HepG2 (cell line): ENCODE measurements at regions not wholly inside any gene's neighbourhood (a gene's known extent, or its start where the extent isn't known, plus 50 kb on each side); places are given as distances from the start of the nearest gene placed in this dataset.

Experiments
- ATAC-seq: fragments of 200-7000 bp; cut with Tn5 transposase; 3 replicates; pipeline ENCODE4 v1.9.1; 2020; ENCODE audit warnings: mild to moderate bottlenecking, moderate library complexity
- BruUV-seq: library from RNA; stranded (reverse); fragments of 400-500 nt; replicated peaks from 2 replicates; lab custom pipeline; 2021; lab: Mats Ljungman, UMichigan
- CTCF ChIA-PET: fragments of 300-600 bp; formaldehyde crosslinking; extraction: SDS; loops from one replicate; lab custom pipeline; 2021; ENCODE audit warnings: low total read pairs, inconsistent platforms, low intra/inter-chr PET ratio; lab: Yijun Ruan, JAX
- POLR2A ChIA-PET: fragments of 350-600 bp; sonication (Branson Sonifier 250); formaldehyde crosslinking; loops from one replicate; lab custom pipeline; 2020; ENCODE audit warnings: antibody characterized with exemption, inconsistent platforms; lab: Yijun Ruan, JAX
- DNase-seq: peaks from one replicate; pipeline ENCODE4 v3.0.0-alpha.2; 2015; ENCODE audit warnings: low spot score
- FAIRE-seq: peaks from 3 replicates; lab custom pipeline; 2011; peaks lifted over from hg19 to GRCh38; lab: Jason Lieb, UNC
- H2AFZ ChIP-seq: one replicate; pipeline ENCODE4 v1.6.1; 2011; ENCODE audit warnings: low read length, inconsistent platforms
- H3K27ac ChIP-seq: fragments of 300-600 bp; 3 replicates; pipeline ENCODE4 v1.8.0; 2011; ENCODE audit warnings: mixed run types, mild to moderate bottlenecking, mixed read lengths, low read length, inconsistent platforms; ENCODE audit not compliant: insufficient read depth; ENCODE audit errors: extremely low read length
- H3K27me3 ChIP-seq, 2 experiments: fragments of 200-600 bp in 1 of 2; 2 replicates in 1 of 2; 3 replicates in 1 of 2; pipeline versions ENCODE4 v1.6.0 to v1.8.0; 2011; ENCODE audit warnings: low read length in 2 of 2, mild to moderate bottlenecking in 2 of 2, moderate library complexity in 2 of 2, inconsistent platforms in 1 of 2; ENCODE audit not compliant: insufficient read depth in 2 of 2, control insufficient read depth in 1 of 2
- H3K36me3 ChIP-seq, 2 experiments: fragments of 200-600 bp in 1 of 2; replicated peaks in 1 of 2; 2 replicates in 1 of 2; 3 replicates in 1 of 2; pipeline versions ENCODE4 v1.5.1 to v1.8.0; 2011; ENCODE audit warnings: low read length in 2 of 2, inconsistent platforms in 1 of 2; ENCODE audit not compliant: insufficient read depth in 2 of 2, control insufficient read depth in 1 of 2
- H3K4me1 ChIP-seq: 2 replicates; pipeline ENCODE4 v1.5.1; 2012; ENCODE audit warnings: low read length, inconsistent platforms; ENCODE audit not compliant: insufficient read depth
- H3K4me2 ChIP-seq: 2 replicates; pipeline ENCODE4 v1.6.0; 2011; ENCODE audit warnings: low read depth, low read length, inconsistent platforms
- H3K4me3 ChIP-seq, 3 experiments: fragments of 200-600 bp in 1 of 3; sonication (generic), shearing (Covaris generic) in 1 of 3; replicated peaks in 1 of 3; 2 replicates each; pipeline ENCODE4 v1.5.1; 2011 to 2016; ENCODE audit warnings: low read length in 3 of 3, inconsistent platforms in 2 of 3, low read depth in 2 of 3, mild to moderate bottlenecking in 2 of 3, control low read depth in 1 of 3, mixed read lengths in 1 of 3; ENCODE audit not compliant: insufficient read depth in 1 of 3
- H3K79me2 ChIP-seq: one replicate; pipeline ENCODE4 v1.6.1; 2011; ENCODE audit warnings: low read length, inconsistent platforms; ENCODE audit not compliant: insufficient read depth
- H3K9ac ChIP-seq: 2 replicates; pipeline ENCODE4 v1.6.0; 2011; ENCODE audit warnings: mild to moderate bottlenecking, low read depth, low read length, inconsistent platforms; ENCODE audit not compliant: insufficient read depth
- H3K9me3 ChIP-seq: 2 replicates; pipeline ENCODE4 v1.5.1; 2012; ENCODE audit warnings: mild to moderate bottlenecking, low read length
- H4K20me1 ChIP-seq: 2 replicates; pipeline ENCODE4 v1.6.0; 2011; ENCODE audit warnings: inconsistent platforms, mild to moderate bottlenecking, low read length, moderate library complexity; ENCODE audit not compliant: insufficient read depth
- ATAD3A ChIP-seq: sonication (generic); formaldehyde crosslinking; IDR thresholded peaks from 2 replicates; pipeline ENCODE4 v1.4.0; 2020; ENCODE audit warnings: missing genetic modification reagents
- ESRRA ChIP-seq: sonication (generic); formaldehyde crosslinking; IDR thresholded peaks from 2 replicates; pipeline ENCODE4 v1.5.1; 2020; ENCODE audit warnings: mild to moderate bottlenecking, low read depth, missing genetic modification reagents
- FOSL2 ChIP-seq: sonication (generic); formaldehyde crosslinking; IDR thresholded peaks from 2 replicates; pipeline ENCODE4 v1.4.0; 2020; ENCODE audit warnings: missing genetic modification reagents
- MAFF ChIP-seq: IDR thresholded peaks from 2 replicates; pipeline ENCODE4 v1.6.1; 2011; ENCODE audit warnings: low read depth, low read length, improper control_type of control experiment
- MAFK ChIP-seq, 2 experiments: IDR thresholded peaks in 1 of 2; conservative IDR thresholded peaks in 1 of 2; 2 replicates each; pipeline ENCODE4 v1.6.1; 2011; ENCODE audit warnings: improper control_type of control experiment in 2 of 2, low read length in 2 of 2
- MTA1 ChIP-seq: sonication (generic); formaldehyde crosslinking; IDR thresholded peaks from 2 replicates; pipeline ENCODE4 v1.4.0; 2020; ENCODE audit warnings: missing genetic modification reagents, mild to moderate bottlenecking, borderline replicate concordance
- ONECUT2 ChIP-seq: sonication (generic); formaldehyde crosslinking; IDR thresholded peaks from 2 replicates; pipeline ENCODE4 v1.4.0; 2020; ENCODE audit warnings: missing genetic modification reagents
- POLR2AphosphoS2 ChIP-seq: IDR thresholded peaks from 2 replicates; pipeline ENCODE4 v1.6.1; 2011; ENCODE audit warnings: low read depth, low read length, improper control_type of control experiment
- ZNF589 ChIP-seq: sonication (generic); formaldehyde crosslinking; conservative IDR thresholded peaks from 2 replicates; pipeline ENCODE4 v1.8.0; 2022; ENCODE audit warnings: mild to moderate bottlenecking, moderate library complexity, missing genetic modification reagents
- ZNF747 ChIP-seq: sonication (generic); formaldehyde crosslinking; IDR thresholded peaks from 2 replicates; pipeline ENCODE4 v1.8.1; 2023; ENCODE audit warnings: missing genetic modification reagents, mild to moderate bottlenecking, borderline replicate concordance
- ZNF792 ChIP-seq: IDR thresholded peaks from 2 replicates; pipeline ENCODE4 v1.6.1; 2016
- ZNF879 ChIP-seq: sonication (generic); formaldehyde crosslinking; IDR thresholded peaks from 2 replicates; pipeline ENCODE4 v1.8.1; 2023; ENCODE audit warnings: missing genetic modification reagents
- WGBS: methylation state at CpG from one replicate; pipeline ENCODE4 v1.1.6; 2017; ENCODE audit warnings: low lambda C conversion rate; 5-methylcytosine and 5-hydroxymethylcytosine counted together
- in situ Hi-C: cut with HindIII; loops from 2 replicates; pipeline ENCODE4 v1.10.0; 2017; ENCODE audit warnings: low pct_unique_long_range_greater_than_20kb; ENCODE audit not compliant: extremely low pct_ligation_motif_present
- intact Hi-C: fragments of 100-400 bp; cut with micrococcal nuclease; formaldehyde crosslinking; loops from one replicate; pipeline ENCODE4 v1.10.0; 2022; ENCODE audit not compliant: unreplicated experiment

GRCh38 chr2:151078889-151079288 is 182.8 kb downstream of the RBM43 start:
- intact Hi-C loops: no loop called here
- ChIA-PET POLR2A (no interaction called here), CTCF (no interaction called here)

GRCh38 chr2:151071906-151072305 is 189.8 kb downstream of the RBM43 start:
- CTCF ChIA-PET: no interaction called here
- DNase-seq (no peak), FAIRE-seq (no peak), ATAC-seq (no peak)
- Histone ChIP-seq H4K20me1 (no peaks in the 10 kb centered on the region), H3K36me3 (no peaks in the 10 kb centered on the region), H3K4me3 (no peak overlapping the region), H3K9me3 (no peaks in the 10 kb centered on the region), H3K4me1 (no peaks in the 10 kb centered on the region), H3K27ac (no peak overlapping the region), H2AFZ (no peak overlapping the region), H3K4me2 (no peak overlapping the region), H3K27me3 (no peaks in the 10 kb centered on the region), H3K9ac (no peak overlapping the region), H3K79me2 (no peaks in the 10 kb centered on the region)
- no TSS peak for BruUV-seq
- POLR2A ChIA-PET: no interaction called here
- WGBS: 0% methylated on average over 1 of the region's 1 CpG
- TF ChIP-seq ESRRA (CRISPR knock-in tag) (no peak), ZNF879 (CRISPR knock-in tag) (no peak), ONECUT2 (no peak), ATAD3A (no peak), FOSL2 (no peak), ZNF792 (CRISPR knock-in tag) (no peak), ZNF589 (no peak), ZNF747 (no peak), MTA1 (CRISPR knock-in tag) (no peak)
- intact Hi-C loops: no loop called here
- in situ Hi-C loops: no loop called here

More at GRCh38 chr2:151078889-151079288, 182.8 kb downstream of the RBM43 start:
- H2AFZ ChIP-seq: no peak overlapping the region
- no TSS peak for BruUV-seq
- peak; percentile 31 to 72; a peak in 3 of 4 replicates for TF ChIP-seq MAFK (conservative IDR thresholded peaks at IDR 0.05 in 1 of 2, IDR thresholded peaks at IDR 0.05 in 1 of 2; ENCODE audit: low read length in 2 of 2)
- peak; percentile 59; the same call in 1 of the 2 replicates for TF ChIP-seq MAFF
- no peak for TF ChIP-seq POLR2AphosphoS2
- TF ChIP-seq, all 625 proteins: peak for 2
- no peaks in the 10 kb centered on the region for H3K27me3 ChIP-seq
- no peaks in the 10 kb centered on the region for H4K20me1 ChIP-seq
- no peak for FAIRE-seq
- in situ Hi-C loops: no loop called here
- no peak overlapping the region for H3K27ac ChIP-seq
- ATAC-seq: no peak
- no peak overlapping the region for H3K9ac ChIP-seq
- H3K4me3 ChIP-seq: no peak overlapping the region
- no peaks in the 10 kb centered on the region for H3K9me3 ChIP-seq
- H3K4me2 ChIP-seq: no peak overlapping the region
- no peak for DNase-seq
- H3K36me3 ChIP-seq: no peaks in the 10 kb centered on the region
- H3K4me1 ChIP-seq: no peaks in the 10 kb centered on the region
- H3K79me2 ChIP-seq: no peaks in the 10 kb centered on the region
